BE2C (cell line): ENCODE measurements at regions not wholly inside any gene's neighbourhood (a gene's known extent, or its start where the extent isn't known, plus 50 kb on each side); places are given as distances from the start of the nearest gene placed in this dataset.

Experiments used
- DNase-seq: peaks from one replicate; pipeline ENCODE4 v3.0.0-alpha.2; 2020
- H3K27me3 ChIP-seq: fragments of 250-450 bp; sonication (Bioruptor Pico); 2 replicates; pipeline ENCODE4 v1.5.1; 2020; ENCODE audit warnings: mild to moderate bottlenecking
- H3K36me3 ChIP-seq: fragments of 250-450 bp; sonication (Bioruptor Pico); 2 replicates; pipeline ENCODE4 v1.5.1; 2020; ENCODE audit warnings: mild to moderate bottlenecking
- H3K4me1 ChIP-seq: fragments of 250-450 bp; sonication (Bioruptor Pico); 2 replicates; pipeline ENCODE4 v1.5.1; 2020
- H3K4me3 ChIP-seq: 2 replicates; pipeline ENCODE4 v1.5.1; 2011; ENCODE audit warnings: low read depth, low read length
- H3K9me3 ChIP-seq: fragments of 250-450 bp; sonication (Bioruptor Pico); 2 replicates; pipeline ENCODE4 v1.5.1; 2020
- CTCF ChIP-seq: IDR thresholded peaks from 2 replicates; pipeline ENCODE4 v1.5.1; 2012; ENCODE audit warnings: mild to moderate bottlenecking, low read depth, low read length

GRCh38 chr10:33790521-33791271 lies 456.2 kb upstream of the NRP1 start:
- Histone ChIP-seq H3K27me3 (no peaks in the 10 kb centered on the region), H3K4me1 (peaks cover 12% of the 10 kb centered on the region; the same call in 1 of the 2 replicates), H3K9me3 (no peaks in the 10 kb centered on the region), H3K4me3 (no peak overlapping the region; the same call in 1 of the 2 replicates), H3K36me3 (no peaks in the 10 kb centered on the region)
- no peak for TF ChIP-seq CTCF
- peak; percentile 32 for DNase-seq

- Histone ChIP-seq H3K4me3 (no peak overlapping the region), H3K9me3 (no peaks in the 10 kb centered on the region), H3K36me3 (no peaks in the 10 kb centered on the region), H3K4me1 (no peaks in the 10 kb centered on the region), H3K27me3 (no peaks in the 10 kb centered on the region)
- no peak for TF ChIP-seq CTCF
- DNase-seq = no peak
These were observed 449.1 kb upstream of the NRP1 start for GRCh38 chr10:33783557-33783956.

- Histone ChIP-seq H3K9me3 (no peaks in the 10 kb centered on the region), H3K27me3 (no peaks in the 10 kb centered on the region), H3K4me1 (no peaks in the 10 kb centered on the region), H3K4me3 (no peak overlapping the region), H3K36me3 (no peaks in the 10 kb centered on the region)
- no peak for TF ChIP-seq CTCF
- DNase-seq = peak; percentile 10
These were observed 448.6 kb upstream of the NRP1 start for GRCh38 chr10:33783078-33783477.

- Histone ChIP-seq H3K36me3 (no peaks in the 10 kb centered on the region), H3K9me3 (no peaks in the 10 kb centered on the region), H3K4me1 (no peaks in the 10 kb centered on the region), H3K27me3 (no peaks in the 10 kb centered on the region), H3K4me3 (no peak overlapping the region)
- no peak for TF ChIP-seq CTCF
- DNase-seq = no peak
These were observed 447.3 kb upstream of the NRP1 start for GRCh38 chr10:33781606-33782395.

- no peak overlapping the region for H3K4me3 ChIP-seq
- H3K27me3 ChIP-seq = no peaks in the 10 kb centered on the region
- no peak for DNase-seq
- no peaks in the 10 kb centered on the region for H3K9me3 ChIP-seq
- H3K36me3 ChIP-seq = no peaks in the 10 kb centered on the region
- no peak for TF ChIP-seq CTCF
- no peaks in the 10 kb centered on the region for H3K4me1 ChIP-seq
These were observed 446.5 kb upstream of the NRP1 start for GRCh38 chr10:33780961-33781360.

GRCh38 chr10:33777223-33777622 lies 442.8 kb upstream of the NRP1 start:
- no peak for DNase-seq
- no peaks in the 10 kb centered on the region for H3K36me3 ChIP-seq
- no peaks in the 10 kb centered on the region for H3K4me1 ChIP-seq
- no peak for TF ChIP-seq CTCF
- no peaks in the 10 kb centered on the region for H3K27me3 ChIP-seq
- H3K4me3 ChIP-seq = no peak overlapping the region
- H3K9me3 ChIP-seq = no peaks in the 10 kb centered on the region
